Lower leg skin (tissue), 3 donors: ENCODE measurements at regions not wholly inside any gene's neighbourhood (a gene's known extent, or its start where the extent isn't known, plus 50 kb on each side); places are given as distances from the start of the nearest gene placed in this dataset.

Experiments used
- CTCF ChIP-seq, 3 donors: fragments of 450-650 bp; IDR thresholded peaks; one replicate each; pipeline ENCODE4 v1.5.1; 2016; ENCODE audit warnings: antibody characterized with exemption in 3 of 3, mild to moderate bottlenecking in 3 of 3, moderate library complexity in 2 of 3
- POLR2A ChIP-seq, 2 donors: fragments of 450-650 bp; IDR thresholded peaks; one replicate each; pipeline ENCODE4 v1.6.1; 2016 to 2017; ENCODE audit warnings: antibody characterized with exemption in 2 of 2, mild to moderate bottlenecking in 1 of 2, moderate library complexity in 1 of 2

GRCh38 chr19:27776524-27776923, 1436.4 kb downstream of the UQCRFS1 start:
- TF ChIP-seq CTCF (IDR thresholded peaks at IDR 0.05), result no peak
- no peak for TF ChIP-seq POLR2A (IDR thresholded peaks at IDR 0.05)
